Endothelial cell (in vitro differentiated cells): ENCODE measurements at regions not wholly inside any gene's neighbourhood (a gene's known extent, or its start where the extent isn't known, plus 50 kb on each side); places are given as distances from the start of the nearest gene placed in this dataset.

Source experiments
- DNase-seq: peaks from one replicate; pipeline ENCODE4 v3.0.0; 2021; ENCODE audit warnings: low spot score
- H3K27ac Mint-ChIP-seq: one replicate; pipeline ENCODE4 v1.8.0; 2021; ENCODE audit warnings: mixed read lengths, inconsistent platforms; ENCODE audit not compliant: unreplicated experiment
- H3K27me3 Mint-ChIP-seq: one replicate; pipeline ENCODE4 v1.8.0; 2021; ENCODE audit warnings: mild to moderate bottlenecking, moderate library complexity, mixed read lengths, inconsistent platforms; ENCODE audit not compliant: unreplicated experiment
- H3K36me3 Mint-ChIP-seq: one replicate; pipeline ENCODE4 v1.8.0; 2021; ENCODE audit warnings: mild to moderate bottlenecking, low read depth, mixed read lengths, inconsistent platforms; ENCODE audit not compliant: unreplicated experiment
- H3K4me1 Mint-ChIP-seq: one replicate; pipeline ENCODE4 v1.8.0; 2021; ENCODE audit warnings: mild to moderate bottlenecking, mixed read lengths, inconsistent platforms; ENCODE audit not compliant: unreplicated experiment
- H3K4me3 Mint-ChIP-seq: one replicate; pipeline ENCODE4 v1.8.0; 2021; ENCODE audit warnings: mild to moderate bottlenecking, mixed read lengths, inconsistent platforms; ENCODE audit not compliant: unreplicated experiment
- H3K9me3 Mint-ChIP-seq: one replicate; pipeline ENCODE4 v1.8.0; 2021; ENCODE audit warnings: mixed read lengths, inconsistent platforms; ENCODE audit not compliant: unreplicated experiment
- CTCF ChIP-seq: fragments of 200-600 bp; sonication (generic); IDR thresholded peaks from one replicate; pipeline ENCODE4 v1.5.0; 2021; ENCODE audit warnings: antibody characterized with exemption; ENCODE audit not compliant: unreplicated experiment

GRCh38 chr5:40314275-40314674 is 365.4 kb upstream of the PTGER4 start:
- Mint-ChIP-seq H3K27ac (no peak overlapping the region), H3K9me3 (no peaks in the 10 kb centered on the region), H3K4me1 (peaks cover 8% of the 10 kb centered on the region), H3K36me3 (no peaks in the 10 kb centered on the region), H3K27me3 (no peaks in the 10 kb centered on the region), H3K4me3 (no peak overlapping the region)
- no peak for TF ChIP-seq CTCF
- DNase-seq: no peak

GRCh38 chr5:40312205-40312604 is 367.5 kb upstream of the PTGER4 start:
- no peaks in the 10 kb centered on the region for H3K27me3 Mint-ChIP-seq
- TF ChIP-seq CTCF: no peak
- H3K4me3 Mint-ChIP-seq: no peak overlapping the region
- H3K36me3 Mint-ChIP-seq: no peaks in the 10 kb centered on the region
- H3K27ac Mint-ChIP-seq: no peak overlapping the region
- no peaks in the 10 kb centered on the region for H3K9me3 Mint-ChIP-seq
- DNase-seq: no peak
- no peaks in the 10 kb centered on the region for H3K4me1 Mint-ChIP-seq

- Mint-ChIP-seq H3K27ac (no peak overlapping the region), H3K4me3 (no peak overlapping the region), H3K27me3 (no peaks in the 10 kb centered on the region), H3K36me3 (no peaks in the 10 kb centered on the region), H3K4me1 (no peaks in the 10 kb centered on the region), H3K9me3 (no peaks in the 10 kb centered on the region)
- no peak for TF ChIP-seq CTCF
- DNase-seq: no peak
Observed at GRCh38 chr5:40309851-40310250, 369.9 kb upstream of the PTGER4 start.

- TF ChIP-seq CTCF: no peak
- H3K36me3 Mint-ChIP-seq: no peaks in the 10 kb centered on the region
- H3K27ac Mint-ChIP-seq: no peak overlapping the region
- no peak for DNase-seq
- H3K4me3 Mint-ChIP-seq: no peak overlapping the region
- H3K4me1 Mint-ChIP-seq: no peaks in the 10 kb centered on the region
- no peaks in the 10 kb centered on the region for H3K27me3 Mint-ChIP-seq
- no peaks in the 10 kb centered on the region for H3K9me3 Mint-ChIP-seq
Observed at GRCh38 chr5:40308867-40309266, 370.8 kb upstream of the PTGER4 start.

- Mint-ChIP-seq H3K4me1 (no peaks in the 10 kb centered on the region), H3K27me3 (no peaks in the 10 kb centered on the region), H3K36me3 (no peaks in the 10 kb centered on the region), H3K4me3 (no peak overlapping the region), H3K27ac (no peak overlapping the region), H3K9me3 (no peaks in the 10 kb centered on the region)
- DNase-seq: no peak
- no peak for TF ChIP-seq CTCF
Observed at GRCh38 chr5:40307920-40308319, 371.8 kb upstream of the PTGER4 start.
